Type B pancreatic cell (in vitro differentiated cells): ENCODE measurements at regions not wholly inside any gene's neighbourhood (a gene's known extent, or its start where the extent isn't known, plus 50 kb on each side); places are given as distances from the start of the nearest gene placed in this dataset.
"Not testable (repeated sequence)": the region's sequence is repeated elsewhere in the genome, so short reads cannot be mapped to it uniquely, and the experiment has no call there.

Source experiments
- DNase-seq: peaks from one replicate; pipeline ENCODE4 v3.0.0; 2021; ENCODE audit warnings: mixed read lengths; ENCODE audit not compliant: unreplicated experiment; ENCODE audit errors: extremely low spot score
- H3K27ac Mint-ChIP-seq: 2 replicates; pipeline ENCODE4 v1.8.0; 2021; ENCODE audit warnings: mild to moderate bottlenecking, mixed read lengths
- H3K27me3 Mint-ChIP-seq: 2 replicates; pipeline ENCODE4 v1.8.0; 2021; ENCODE audit warnings: mixed read lengths
- H3K36me3 Mint-ChIP-seq: 2 replicates; pipeline ENCODE4 v1.8.0; 2021; ENCODE audit warnings: mixed read lengths
- H3K4me1 Mint-ChIP-seq: one replicate; pipeline ENCODE4 v1.8.0; 2021; ENCODE audit warnings: mixed read lengths; ENCODE audit not compliant: unreplicated experiment
- H3K4me3 Mint-ChIP-seq: 2 replicates; pipeline ENCODE4 v1.8.0; 2021; ENCODE audit warnings: mild to moderate bottlenecking, mixed read lengths
- H3K9me3 Mint-ChIP-seq: 2 replicates; pipeline ENCODE4 v1.8.0; 2021; ENCODE audit warnings: mixed read lengths
- CTCF ChIP-seq: fragments of 200-600 bp; sonication (generic); conservative IDR thresholded peaks from 2 replicates; pipeline ENCODE4 v1.5.0; 2021; ENCODE audit warnings: antibody characterized with exemption, mild to moderate bottlenecking

- Mint-ChIP-seq H3K27me3 (no peaks in the 10 kb centered on the region), H3K4me3 (no peak overlapping the region), H3K36me3 (no peaks in the 10 kb centered on the region), H3K27ac (no peak overlapping the region), H3K9me3 (peaks cover 1% of the 10 kb centered on the region), H3K4me1 (peaks cover 13% of the 10 kb centered on the region)
- no peak for DNase-seq
- TF ChIP-seq CTCF: no peak
Measured at GRCh38 chr6:140003217-140003616, 628.8 kb upstream of the CITED2 start.

- Mint-ChIP-seq H3K4me1 (peaks cover 13% of the 10 kb centered on the region), H3K9me3 (no peaks in the 10 kb centered on the region), H3K27me3 (no peaks in the 10 kb centered on the region), H3K27ac (no peak overlapping the region), H3K36me3 (no peaks in the 10 kb centered on the region), H3K4me3 (no peak overlapping the region)
- DNase-seq: no peak
- no peak for TF ChIP-seq CTCF
Measured at GRCh38 chr6:140002396-140003022, 628.1 kb upstream of the CITED2 start.

- Mint-ChIP-seq H3K27ac (no peak overlapping the region), H3K4me3 (no peak overlapping the region), H3K27me3 (no peaks in the 10 kb centered on the region), H3K9me3 (no peaks in the 10 kb centered on the region), H3K36me3 (no peaks in the 10 kb centered on the region), H3K4me1 (peaks cover 13% of the 10 kb centered on the region)
- no peak for DNase-seq
- TF ChIP-seq CTCF: no peak
Measured at GRCh38 chr6:140001821-140002341, 627.4 kb upstream of the CITED2 start.

GRCh38 chr6:140001005-140001404 lies 626.6 kb upstream of the CITED2 start:
- H3K9me3 Mint-ChIP-seq: no peaks in the 10 kb centered on the region
- no peak overlapping the region for H3K27ac Mint-ChIP-seq
- no peak overlapping the region for H3K4me3 Mint-ChIP-seq
- peaks cover 13% of the 10 kb centered on the region for H3K4me1 Mint-ChIP-seq
- no peaks in the 10 kb centered on the region for H3K36me3 Mint-ChIP-seq
- TF ChIP-seq CTCF: no peak
- no peaks in the 10 kb centered on the region for H3K27me3 Mint-ChIP-seq
- no peak for DNase-seq

GRCh38 chr6:139999661-140000060 lies 625.2 kb upstream of the CITED2 start:
- not testable (repeated sequence) for H3K36me3 Mint-ChIP-seq, H3K9me3 Mint-ChIP-seq, DNase-seq, H3K4me3 Mint-ChIP-seq, H3K27me3 Mint-ChIP-seq, H3K27ac Mint-ChIP-seq
- peaks cover 13% of the 10 kb centered on the region for H3K4me1 Mint-ChIP-seq

GRCh38 chr6:139998478-139998877 lies 624.0 kb upstream of the CITED2 start:
- DNase-seq, H3K36me3 Mint-ChIP-seq, H3K27me3 Mint-ChIP-seq, H3K27ac Mint-ChIP-seq, H3K4me3 Mint-ChIP-seq, H3K9me3 Mint-ChIP-seq: not testable (repeated sequence)
- peaks cover 13% of the 10 kb centered on the region for H3K4me1 Mint-ChIP-seq
